ENCODE measurements at regions not wholly inside any gene's neighbourhood (a gene's known extent, or its start where the extent isn't known, plus 50 kb on each side); places are given as distances from the start of the nearest gene placed in this dataset.

- TF ChIP-seq POLR2A (IDR thresholded peaks at IDR 0.05; ENCODE audit: low read depth, low read length), result no peak
- no peak for TF ChIP-seq CTCF (IDR thresholded peaks at IDR 0.05; ENCODE audit: extremely low read depth in 1 of 2, insufficient read depth in 1 of 2, low read depth in 1 of 2, low read length in 2 of 2)
Measured at GRCh38 chr11:79829891-79830290, 389.1 kb upstream of the TENM4 start.
